SK-N-MC (cell line): ENCODE measurements at regions not wholly inside any gene's neighbourhood (a gene's known extent, or its start where the extent isn't known, plus 50 kb on each side); places are given as distances from the start of the nearest gene placed in this dataset.

Source experiments
- DNase-seq: peaks from one replicate; pipeline ENCODE4 v3.0.0-alpha.2; 2011; ENCODE audit warnings: low read depth, low spot score
- H3K27ac ChIP-seq: fragments of 200-600 bp; sonication (generic); 2 replicates; pipeline ENCODE4 v1.5.1; 2016; ENCODE audit warnings: mixed run types
- H3K36me3 ChIP-seq: fragments of 200-600 bp; sonication (generic); 2 replicates; pipeline ENCODE4 v1.6.1; 2017; ENCODE audit warnings: antibody characterized with exemption, low read length, mixed read lengths; ENCODE audit not compliant: insufficient read depth
- H3K4me3 ChIP-seq: fragments of 200-600 bp; sonication (generic); 2 replicates; pipeline ENCODE4 v1.5.1; 2016
- H3K9ac ChIP-seq: fragments of 200-600 bp; sonication (generic); 2 replicates; pipeline ENCODE4 v1.8.0; 2017; ENCODE audit warnings: mixed run types, mixed read lengths; ENCODE audit not compliant: insufficient read length
- H3K9me3 ChIP-seq: fragments of 200-600 bp; sonication (generic); 2 replicates; pipeline ENCODE4 v1.6.1; 2017; ENCODE audit warnings: low read depth, mild to moderate bottlenecking, antibody characterized with exemption, low read length, moderate library complexity, mixed read lengths
- EZH2 ChIP-seq: fragments of 200-600 bp; sonication (generic); IDR thresholded peaks from one replicate; pipeline ENCODE4 v1.6.1; 2017; ENCODE audit warnings: antibody characterized with exemption
- FOXP2 ChIP-seq: optimal IDR thresholded peaks from 2 replicates; pipeline ENCODE3; 2011; ENCODE audit warnings: mild to moderate bottlenecking, moderate library complexity; ENCODE audit not compliant: insufficient read depth; ENCODE audit errors: extremely low read length, control extremely low read depth
- POLR2AphosphoS5 ChIP-seq: IDR thresholded peaks from 2 replicates; pipeline ENCODE4 v1.6.1; 2012; ENCODE audit warnings: mild to moderate bottlenecking, low read depth, low read length, borderline replicate concordance

DNA sequence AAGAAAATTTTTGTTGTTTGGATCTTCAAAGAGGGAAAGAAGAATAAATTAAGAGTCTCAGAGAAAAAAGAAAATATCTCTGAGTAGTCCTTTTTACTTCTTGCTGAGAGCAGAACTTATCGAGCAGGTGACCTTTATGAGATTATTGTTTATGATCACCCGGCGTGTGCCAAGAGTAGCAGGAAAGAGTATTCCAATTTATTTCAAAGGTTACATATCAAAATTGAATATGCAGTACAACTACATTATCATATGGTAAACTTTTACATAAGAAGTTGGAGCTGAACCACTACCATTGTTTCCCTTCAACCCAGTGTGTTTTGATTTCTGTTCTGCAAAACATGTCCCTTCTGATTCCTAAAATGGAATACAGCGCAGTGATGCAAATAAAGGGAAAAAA, 204.3 kb upstream of the SNX7 start:
- TF ChIP-seq POLR2AphosphoS5 (no peak), FOXP2 (no peak)
- no peaks in the 10 kb centered on the region for H3K36me3 ChIP-seq

GRCh38 chr1:98454666-98455065, 206.9 kb upstream of the SNX7 start:
- Histone ChIP-seq H3K27ac (no peak overlapping the region), H3K36me3 (no peaks in the 10 kb centered on the region), H3K9me3 (no peaks in the 10 kb centered on the region), H3K9ac (no peak overlapping the region), H3K4me3 (no peak overlapping the region)
- no peak for DNase-seq
- TF ChIP-seq POLR2AphosphoS5 (no peak), EZH2 (no peak), FOXP2 (no peak)

More for the DNA sequence above, 204.3 kb upstream of the SNX7 start:
- H3K9ac ChIP-seq, result no peak overlapping the region
- no peak for DNase-seq
- H3K4me3 ChIP-seq, result no peak overlapping the region
- no peaks in the 10 kb centered on the region for H3K9me3 ChIP-seq
- no peak overlapping the region for H3K27ac ChIP-seq

GRCh38 chr1:98453066-98453465, 208.5 kb upstream of the SNX7 start:
- DNase-seq, result no peak
- TF ChIP-seq POLR2AphosphoS5, result peak; percentile 25; the same call in 1 of the 2 replicates
- TF ChIP-seq EZH2, result no peak
- Histone ChIP-seq H3K36me3 (no peaks in the 10 kb centered on the region), H3K4me3 (peak overlapping the region; percentile 53), H3K27ac (peak overlapping the region; percentile 79; the same call in 1 of the 2 replicates), H3K9ac (no peak overlapping the region), H3K9me3 (no peaks in the 10 kb centered on the region)

DNA sequence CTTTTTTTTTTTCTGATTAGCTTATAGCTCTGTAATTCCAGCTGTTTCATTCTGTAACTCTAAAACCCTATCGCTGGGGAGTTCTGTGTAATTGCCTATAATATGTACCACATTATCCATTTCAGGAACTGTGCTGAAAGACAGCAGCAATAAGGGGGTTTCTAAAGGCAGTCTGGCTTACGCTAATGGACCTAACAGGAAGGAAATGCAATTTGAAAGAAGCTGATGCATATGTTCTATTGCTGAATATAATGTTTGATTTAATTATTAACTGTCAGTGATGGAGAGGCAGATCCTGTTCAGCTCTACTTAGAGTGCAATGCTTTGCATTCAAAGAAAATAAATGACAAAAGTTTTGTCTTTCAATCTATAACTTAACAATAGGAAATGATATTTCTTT, 209.4 kb upstream of the SNX7 start:
- H3K9ac ChIP-seq, result peak overlapping the region; percentile 40
- DNase-seq, result peak; percentile 94
- TF ChIP-seq POLR2AphosphoS5, result peak; percentile 71; the same call in 1 of the 2 replicates
- no peak for TF ChIP-seq EZH2
- TF ChIP-seq FOXP2, result peak; percentile 29
- no peaks in the 10 kb centered on the region for H3K9me3 ChIP-seq
- H3K36me3 ChIP-seq, result no peaks in the 10 kb centered on the region
- H3K4me3 ChIP-seq, result peak overlapping the region; percentile 53
- peak overlapping the region; percentile 79 for H3K27ac ChIP-seq

- H3K9ac ChIP-seq, result no peak overlapping the region
- peaks cover 4% of the 10 kb centered on the region; the same call in 1 of the 2 replicates for H3K9me3 ChIP-seq
- H3K27ac ChIP-seq, result no peak overlapping the region
- no peak for TF ChIP-seq FOXP2
- no peak for TF ChIP-seq EZH2
- TF ChIP-seq POLR2AphosphoS5, result no peak
- DNase-seq, result no peak
- no peak overlapping the region for H3K4me3 ChIP-seq
- H3K36me3 ChIP-seq, result no peaks in the 10 kb centered on the region
Measured at GRCh38 chr1:98441281-98441680, 220.2 kb upstream of the SNX7 start.

DNA sequence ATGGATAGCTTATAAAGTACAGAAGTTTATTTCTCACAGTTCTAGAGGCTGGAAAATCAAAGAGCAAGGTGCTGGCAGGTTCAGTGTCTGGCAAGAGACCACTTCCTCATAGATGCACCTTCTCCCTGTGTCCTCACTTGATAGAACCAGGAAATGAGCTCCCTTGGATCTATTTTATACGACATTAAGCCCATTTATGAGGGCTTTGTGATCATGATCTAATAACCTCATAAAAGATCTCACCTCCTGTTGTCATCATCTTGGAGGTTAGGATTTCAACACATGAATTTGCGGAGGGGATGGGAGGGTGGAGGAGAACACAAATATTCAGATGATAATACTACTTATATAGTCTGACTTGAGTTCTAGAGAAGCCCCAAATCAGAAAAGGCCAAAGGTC, 222.1 kb upstream of the SNX7 start:
- TF ChIP-seq POLR2AphosphoS5, result no peak
- TF ChIP-seq FOXP2, result no peak
- TF ChIP-seq EZH2, result no peak
- Histone ChIP-seq H3K4me3 (no peak overlapping the region), H3K36me3 (no peaks in the 10 kb centered on the region), H3K9ac (no peak overlapping the region), H3K27ac (no peak overlapping the region), H3K9me3 (no peaks in the 10 kb centered on the region)
- DNase-seq, result no peak

- no peaks in the 10 kb centered on the region for H3K9me3 ChIP-seq
- no peaks in the 10 kb centered on the region for H3K36me3 ChIP-seq
- no peak for DNase-seq
- no peak overlapping the region for H3K27ac ChIP-seq
- H3K4me3 ChIP-seq, result no peak overlapping the region
- H3K9ac ChIP-seq, result no peak overlapping the region
- no peak for TF ChIP-seq EZH2
- no peak for TF ChIP-seq POLR2AphosphoS5
- TF ChIP-seq FOXP2, result no peak
Measured at GRCh38 chr1:98437540-98437939, 224.0 kb upstream of the SNX7 start.

DNA sequence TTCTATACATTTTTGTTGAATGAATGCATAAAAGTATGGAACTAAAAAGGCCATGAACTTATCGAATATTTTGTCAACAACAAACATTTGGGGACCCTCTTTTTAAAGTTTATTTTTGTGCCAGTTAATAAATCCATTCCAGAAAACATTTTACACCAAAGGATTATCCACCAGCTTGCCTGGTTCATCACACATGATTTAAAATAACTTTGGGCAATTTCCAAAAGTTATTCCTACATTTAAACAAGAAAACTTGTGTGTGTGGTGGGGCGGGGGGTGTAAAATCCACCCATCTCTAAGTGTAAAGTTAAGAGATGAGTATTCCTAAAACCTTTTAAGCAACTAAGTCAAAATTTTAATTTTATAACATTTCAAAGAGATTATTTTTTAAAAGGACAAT, 224.5 kb upstream of the SNX7 start:
- Histone ChIP-seq H3K9ac (no peak overlapping the region), H3K27ac (no peak overlapping the region), H3K36me3 (no peaks in the 10 kb centered on the region), H3K4me3 (no peak overlapping the region), H3K9me3 (no peaks in the 10 kb centered on the region)
- no peak for DNase-seq
- no peak for TF ChIP-seq EZH2
- no peak for TF ChIP-seq FOXP2
- no peak for TF ChIP-seq POLR2AphosphoS5

GRCh38 chr1:98429965-98430443, 231.5 kb upstream of the SNX7 start:
- DNase-seq, result no peak
- Histone ChIP-seq H3K4me3 (no peak overlapping the region), H3K9ac (no peak overlapping the region), H3K36me3 (no peaks in the 10 kb centered on the region), H3K27ac (no peak overlapping the region), H3K9me3 (no peaks in the 10 kb centered on the region)
- TF ChIP-seq EZH2, result no peak
- TF ChIP-seq POLR2AphosphoS5, result no peak
- TF ChIP-seq FOXP2, result no peak
